GM21786 (cell line): ENCODE measurements at regions not wholly inside any gene's neighbourhood (a gene's known extent, or its start where the extent isn't known, plus 50 kb on each side); places are given as distances from the start of the nearest gene placed in this dataset.
"Not testable (repeated sequence)": the region's sequence is repeated elsewhere in the genome, so short reads cannot be mapped to it uniquely, and the experiment has no call there.

ENCODE experiments used
- ATAC-seq: cut with Tn5 transposase; IDR thresholded peaks from one replicate; pipeline ENCODE4 v1.9.1; 2021; ENCODE audit not compliant: unreplicated experiment

GRCh38 chr13:64648293-64648692, 2581.8 kb downstream of the PCDH9 start:
- ATAC-seq: no peak

- no peak for ATAC-seq
These were observed 2587.1 kb downstream of the PCDH9 start for GRCh38 chr13:64643066-64643465.

GRCh38 chr13:64640002-64640401, 2590.1 kb downstream of the PCDH9 start:
- ATAC-seq: no peak

DNA sequence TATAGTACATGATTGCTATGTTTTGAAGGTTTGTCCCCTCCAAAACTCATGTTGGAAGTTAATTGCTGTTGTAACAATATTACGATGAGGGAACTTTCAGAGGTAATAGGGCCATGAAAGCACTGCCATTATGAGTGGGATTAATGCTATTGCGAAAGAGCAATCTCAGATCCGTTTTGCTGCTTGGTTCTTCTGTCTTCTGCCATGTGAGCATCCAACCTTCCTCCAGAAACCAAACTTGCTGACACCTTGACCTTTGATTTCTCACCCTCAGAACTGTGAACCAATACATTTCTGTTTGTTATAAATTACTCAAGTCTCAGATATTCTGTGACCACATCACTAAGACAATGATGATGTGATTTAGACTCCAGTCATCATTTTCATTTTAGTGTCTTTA, 2590.9 kb downstream of the PCDH9 start:
- ATAC-seq: no peak

- no peak for ATAC-seq
These were observed 2596.2 kb downstream of the PCDH9 start for GRCh38 chr13:64633948-64634347.

- ATAC-seq: no peak
These were observed 2602.5 kb downstream of the PCDH9 start for GRCh38 chr13:64627654-64628053.

- ATAC-seq: no peak
These were observed 2604.0 kb downstream of the PCDH9 start for GRCh38 chr13:64626105-64626504.

DNA sequence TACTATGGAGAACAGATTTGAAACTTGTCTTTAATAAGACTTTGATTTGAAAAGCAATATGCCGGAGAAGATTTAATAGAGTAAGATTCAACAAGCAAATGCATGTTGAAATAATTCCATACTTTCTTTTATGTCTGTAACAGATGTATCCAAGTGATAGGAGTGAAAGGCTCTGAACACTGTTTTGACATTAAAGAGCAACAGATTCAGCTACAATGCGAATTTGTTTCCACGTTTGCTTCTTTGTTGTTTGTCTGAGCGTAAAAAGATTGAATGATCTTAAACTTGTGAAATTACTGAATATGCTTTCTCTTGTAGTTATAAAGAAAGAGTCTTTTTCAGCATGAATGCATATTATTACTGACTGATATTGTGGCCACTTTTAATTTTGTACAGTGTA, 2612.9 kb downstream of the PCDH9 start:
- no peak for ATAC-seq

- no peak for ATAC-seq
These were observed 2638.2 kb downstream of the PCDH9 start for GRCh38 chr13:64591971-64592370.

DNA sequence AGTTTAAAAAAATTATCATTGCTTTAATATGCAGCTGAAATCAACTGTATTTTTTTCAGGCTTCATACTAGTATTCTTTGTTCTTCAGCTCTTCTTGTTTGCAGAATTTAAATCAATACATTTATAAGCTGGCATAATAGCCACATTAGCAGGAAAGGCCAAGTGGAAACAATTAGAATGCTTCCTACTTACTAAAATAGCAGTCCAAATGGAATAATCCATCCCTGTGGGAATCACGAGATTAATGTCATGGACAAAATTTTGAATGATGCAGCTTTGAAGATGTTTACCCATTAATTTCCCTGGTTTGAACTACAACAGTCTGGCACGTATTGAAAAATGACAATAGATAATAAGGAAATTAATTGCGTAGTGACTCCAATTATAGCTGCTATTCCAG, 2650.8 kb downstream of the PCDH9 start:
- no peak for ATAC-seq

- no peak for ATAC-seq
These were observed 2661.4 kb downstream of the PCDH9 start for GRCh38 chr13:64568748-64569147.

GRCh38 chr13:64558031-64558430, 2672.1 kb downstream of the PCDH9 start:
- not testable (repeated sequence) for ATAC-seq

GRCh38 chr13:64556376-64556775, 2673.8 kb downstream of the PCDH9 start:
- no peak for ATAC-seq

DNA sequence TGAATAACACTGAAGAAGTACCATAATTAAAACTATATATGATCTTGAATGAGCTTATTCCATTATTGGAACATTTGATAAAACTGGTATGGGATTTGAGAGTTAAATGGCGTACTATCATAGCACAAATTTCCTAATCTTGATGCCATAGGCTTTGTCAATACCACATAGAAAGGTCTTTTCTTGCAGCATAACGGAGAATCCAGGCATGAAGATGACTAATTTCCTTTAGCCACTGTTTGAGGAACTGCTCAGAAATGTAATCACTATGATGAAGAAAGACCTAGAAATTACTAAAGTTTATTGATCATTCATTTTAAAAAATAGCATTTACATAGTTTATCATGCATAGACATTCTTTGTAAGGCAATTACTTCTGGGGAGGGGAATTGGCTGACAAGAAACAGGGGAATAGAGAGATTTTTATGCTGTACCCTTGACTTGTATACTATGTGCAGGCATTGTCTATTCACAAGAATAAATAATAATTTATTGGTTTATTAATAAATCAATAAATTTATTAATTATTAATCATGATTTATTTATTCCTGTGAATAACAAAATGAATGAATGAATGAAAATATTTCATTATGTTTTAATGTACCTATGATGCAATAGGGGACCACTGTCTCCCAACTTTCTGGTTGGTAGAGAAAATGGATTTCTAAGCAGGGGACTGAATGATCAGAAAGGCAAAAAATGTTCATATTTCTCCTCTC, 2676.6 kb downstream of the PCDH9 start:
- ATAC-seq: no peak

GRCh38 chr13:64551755-64552154, 2678.4 kb downstream of the PCDH9 start:
- no peak for ATAC-seq

GRCh38 chr13:64546371-64546770, 2683.8 kb downstream of the PCDH9 start:
- ATAC-seq: no peak

GRCh38 chr13:64540976-64541375, 2689.2 kb downstream of the PCDH9 start:
- no peak for ATAC-seq

DNA sequence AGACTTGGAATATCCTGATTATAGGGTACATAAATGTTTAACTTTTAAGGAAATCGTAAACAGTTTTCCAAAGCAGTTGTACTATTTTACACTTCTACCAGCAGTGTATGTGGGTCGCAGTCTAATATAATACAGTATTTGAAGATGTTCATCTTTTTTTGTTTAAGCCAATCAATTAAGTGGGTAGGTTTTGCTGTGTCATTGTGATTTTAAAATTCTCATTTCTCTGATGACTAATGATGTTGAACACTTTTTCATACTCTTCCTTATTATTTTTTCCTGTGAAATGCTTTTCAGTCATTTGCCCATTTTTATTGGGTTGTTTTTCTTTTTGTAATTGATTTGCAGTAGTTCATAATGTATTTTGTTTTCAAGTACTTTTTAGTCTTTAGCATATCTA, 2689.7 kb downstream of the PCDH9 start:
- ATAC-seq: no peak

DNA sequence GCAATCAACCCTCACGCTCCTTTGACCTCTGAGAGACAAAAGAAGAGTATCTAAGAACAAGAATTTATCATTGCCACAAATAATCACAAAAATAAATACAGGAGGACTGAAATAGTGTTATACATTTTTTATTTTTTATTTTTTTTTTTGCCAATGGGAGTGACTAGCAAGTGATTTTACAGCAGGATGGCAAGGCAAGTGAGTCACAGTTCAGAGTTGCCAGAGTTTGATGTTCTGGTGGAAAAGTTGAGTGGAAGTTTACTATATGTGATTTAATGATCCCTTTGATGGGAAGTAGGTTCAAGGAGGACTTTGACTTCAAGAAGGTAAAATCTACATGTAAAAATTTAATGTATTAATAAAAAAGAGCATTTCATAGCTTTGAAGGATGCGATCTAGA, 2691.4 kb downstream of the PCDH9 start:
- ATAC-seq: no peak

DNA sequence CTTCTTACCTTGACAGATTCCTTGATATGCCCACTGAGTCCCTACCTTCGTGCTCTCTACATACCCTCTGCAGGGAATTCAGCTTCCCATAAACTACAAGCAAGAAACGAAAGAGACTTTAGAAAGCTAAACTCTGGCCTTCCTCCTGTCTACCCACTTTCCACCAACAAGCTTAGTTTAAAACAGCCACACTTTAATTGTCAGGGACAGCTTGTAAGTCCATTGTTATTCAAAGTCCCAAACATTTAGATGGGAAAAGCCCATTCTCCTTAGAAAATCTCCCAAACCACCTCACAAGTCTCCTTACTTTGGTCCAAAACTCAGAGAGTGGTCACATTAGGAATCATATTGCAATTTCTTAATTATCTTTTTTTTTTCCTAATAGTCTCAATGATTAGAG, 2695.8 kb downstream of the PCDH9 start:
- no peak for ATAC-seq

GRCh38 chr13:64531400-64531799, 2698.7 kb downstream of the PCDH9 start:
- no peak for ATAC-seq

GRCh38 chr13:64529874-64530485, 2700.2 kb downstream of the PCDH9 start:
- no peak for ATAC-seq

DNA sequence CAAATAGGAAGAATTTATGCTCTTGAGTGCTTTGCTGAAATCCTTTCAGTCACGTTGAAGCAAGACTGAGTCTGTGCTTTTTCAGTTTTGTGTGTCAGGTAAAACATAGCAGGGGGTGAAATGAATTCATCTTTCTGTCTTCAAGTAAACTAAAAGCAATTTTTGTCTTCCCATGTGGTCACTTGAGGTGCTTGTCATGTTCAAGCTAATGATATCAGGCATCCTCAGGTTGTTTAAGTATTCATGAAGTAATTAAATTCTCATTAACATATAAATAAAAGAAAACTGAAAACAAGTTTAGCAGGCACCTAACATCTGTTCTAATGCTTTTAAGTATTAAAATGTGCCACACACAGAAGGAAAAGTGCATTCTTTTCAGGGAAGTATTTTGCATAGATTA, 2701.3 kb downstream of the PCDH9 start:
- no peak for ATAC-seq
